ENCODE measurements at regions not wholly inside any gene's neighbourhood (a gene's known extent, or its start where the extent isn't known, plus 50 kb on each side); places are given as distances from the start of the nearest gene placed in this dataset.
"Not testable (repeated sequence)": the region's sequence is repeated elsewhere in the genome, so short reads cannot be mapped to it uniquely, and the experiment has no call there.

DNA sequence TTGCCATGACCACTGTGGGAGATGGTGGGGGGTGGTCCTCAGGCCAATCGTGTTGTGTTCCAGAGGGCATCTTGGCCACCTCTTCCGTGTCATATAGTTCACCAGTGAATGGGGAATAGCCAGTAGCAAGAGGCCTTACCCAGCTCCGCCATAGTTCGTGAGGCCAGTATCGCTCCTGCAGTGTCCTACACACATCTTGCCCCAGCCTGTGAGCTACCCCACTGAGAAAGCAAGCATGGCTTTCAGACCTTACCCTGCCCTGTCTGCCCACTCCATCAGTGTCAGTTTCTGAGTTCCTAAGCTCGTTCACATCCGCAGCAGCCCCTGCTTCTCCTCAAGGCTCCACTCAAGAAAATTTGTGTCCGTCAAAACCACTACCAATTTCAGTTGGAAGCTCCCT, 586.0 kb upstream of the PABPC5 start:
- H3K27ac ChIP-seq = not testable (repeated sequence)

DNA sequence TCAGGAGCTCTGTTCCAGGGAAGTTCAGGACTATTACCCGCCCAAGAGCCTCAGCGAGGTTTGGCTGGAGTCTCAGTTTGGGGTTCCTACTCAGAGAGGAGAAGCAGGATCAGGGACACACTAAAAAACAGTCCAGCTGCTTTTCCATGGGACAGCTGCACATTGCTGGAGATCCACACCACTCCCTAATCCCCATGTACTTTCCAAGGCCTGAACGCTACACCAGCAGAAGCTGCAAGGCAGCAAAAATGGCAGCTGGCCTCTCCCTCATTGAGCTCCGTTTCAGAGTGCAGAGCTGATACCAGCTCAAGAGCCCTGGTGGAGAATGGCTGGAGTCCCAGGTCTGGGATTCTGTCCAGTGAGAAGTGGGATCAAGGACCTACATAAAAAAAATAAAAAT, 551.2 kb upstream of the PABPC5 start:
- TF ChIP-seq ZFX (IDR thresholded peaks at IDR 0.05; ENCODE audit: borderline replicate concordance) = no peak
- TF ChIP-seq, protein P1, sequence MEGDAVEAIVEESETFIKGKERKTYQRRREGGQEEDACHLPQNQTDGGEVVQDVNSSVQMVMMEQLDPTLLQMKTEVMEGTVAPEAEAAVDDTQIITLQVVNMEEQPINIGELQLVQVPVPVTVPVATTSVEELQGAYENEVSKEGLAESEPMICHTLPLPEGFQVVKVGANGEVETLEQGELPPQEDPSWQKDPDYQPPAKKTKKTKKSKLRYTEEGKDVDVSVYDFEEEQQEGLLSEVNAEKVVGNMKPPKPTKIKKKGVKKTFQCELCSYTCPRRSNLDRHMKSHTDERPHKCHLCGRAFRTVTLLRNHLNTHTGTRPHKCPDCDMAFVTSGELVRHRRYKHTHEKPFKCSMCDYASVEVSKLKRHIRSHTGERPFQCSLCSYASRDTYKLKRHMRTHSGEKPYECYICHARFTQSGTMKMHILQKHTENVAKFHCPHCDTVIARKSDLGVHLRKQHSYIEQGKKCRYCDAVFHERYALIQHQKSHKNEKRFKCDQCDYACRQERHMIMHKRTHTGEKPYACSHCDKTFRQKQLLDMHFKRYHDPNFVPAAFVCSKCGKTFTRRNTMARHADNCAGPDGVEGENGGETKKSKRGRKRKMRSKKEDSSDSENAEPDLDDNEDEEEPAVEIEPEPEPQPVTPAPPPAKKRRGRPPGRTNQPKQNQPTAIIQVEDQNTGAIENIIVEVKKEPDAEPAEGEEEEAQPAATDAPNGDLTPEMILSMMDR (IDR thresholded peaks at IDR 0.05) = no peak
- H3K27ac ChIP-seq = no peak overlapping the region

DNA sequence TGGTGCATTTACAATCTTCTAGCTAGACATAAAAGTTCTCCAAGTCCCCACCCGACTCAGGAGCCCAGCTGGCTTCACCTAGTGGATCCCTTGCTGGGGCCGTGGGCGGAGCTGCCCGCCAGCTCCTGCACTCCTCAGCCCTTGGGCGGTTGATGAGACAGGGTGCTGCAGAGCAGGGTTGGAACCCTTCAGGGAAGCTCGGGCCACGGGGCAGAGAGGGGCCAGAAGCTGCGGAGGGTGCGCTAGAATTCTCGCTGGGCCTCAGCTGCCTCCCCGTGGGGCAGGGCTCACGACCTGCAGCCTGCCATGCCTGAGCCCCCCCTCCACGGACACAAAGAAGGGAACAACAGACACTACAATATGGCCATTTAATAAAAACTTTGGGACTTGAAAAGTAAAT, 519.8 kb upstream of the PABPC5 start:
- not testable (repeated sequence) for H3K27ac ChIP-seq

- H3K27ac ChIP-seq = not testable (repeated sequence)
Measured at GRCh38 chrX:90946870-90947269, 487.8 kb upstream of the PABPC5 start.

DNA sequence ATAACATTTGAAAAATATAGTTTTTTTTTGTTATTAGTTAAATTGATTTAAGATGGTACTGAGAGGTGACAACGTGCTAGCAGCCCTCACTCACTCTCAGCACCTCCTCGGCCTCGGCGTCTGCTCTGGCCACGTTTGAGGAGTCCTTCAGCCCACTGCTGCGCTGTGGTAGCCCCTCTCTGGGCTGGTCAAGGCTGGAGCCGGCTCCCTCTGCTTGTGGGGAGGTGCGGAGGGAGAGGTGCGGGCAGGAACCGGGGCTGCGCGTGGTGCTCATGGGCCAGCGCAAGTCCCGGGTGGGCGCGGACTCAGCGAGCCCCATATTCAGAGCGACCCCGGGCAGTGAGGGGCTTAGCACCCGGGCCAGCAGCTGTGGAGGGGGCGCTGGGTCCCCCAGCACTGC, 439.4 kb upstream of the PABPC5 start:
- not testable (repeated sequence) for H3K27ac ChIP-seq

DNA sequence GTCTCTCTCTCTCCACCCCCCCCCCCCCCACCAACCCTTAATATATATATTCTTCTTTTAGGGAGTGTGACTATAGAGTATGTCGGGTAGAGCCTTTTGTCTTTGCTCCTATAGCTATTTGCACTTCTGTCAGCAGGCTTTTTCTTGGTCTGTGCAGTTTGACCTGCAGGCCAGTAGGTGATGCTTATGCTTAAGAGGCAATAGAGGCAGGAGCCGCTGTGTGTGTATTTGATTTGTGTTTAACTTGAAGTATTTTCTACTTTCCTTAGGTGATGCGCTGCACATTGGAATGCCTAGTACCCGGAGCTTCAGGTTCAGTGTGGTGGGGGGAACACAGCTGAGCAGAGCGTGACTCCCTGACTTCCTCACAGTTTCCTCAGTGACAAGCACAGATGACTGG, 416.5 kb upstream of the PABPC5 start:
- not testable (repeated sequence) for H3K27ac ChIP-seq
- TF ChIP-seq, protein P1 (IDR thresholded peaks at IDR 0.05) = peak; percentile 14; the same call in 1 of the 2 replicates

GRCh38 chrX:91039777-91040176, 394.9 kb upstream of the PABPC5 start:
- no peak overlapping the region for H3K27ac ChIP-seq
- TF ChIP-seq, protein P1 (IDR thresholded peaks at IDR 0.05) = no peak
- TF ChIP-seq ZFX (IDR thresholded peaks at IDR 0.05; ENCODE audit: borderline replicate concordance) = no peak

DNA sequence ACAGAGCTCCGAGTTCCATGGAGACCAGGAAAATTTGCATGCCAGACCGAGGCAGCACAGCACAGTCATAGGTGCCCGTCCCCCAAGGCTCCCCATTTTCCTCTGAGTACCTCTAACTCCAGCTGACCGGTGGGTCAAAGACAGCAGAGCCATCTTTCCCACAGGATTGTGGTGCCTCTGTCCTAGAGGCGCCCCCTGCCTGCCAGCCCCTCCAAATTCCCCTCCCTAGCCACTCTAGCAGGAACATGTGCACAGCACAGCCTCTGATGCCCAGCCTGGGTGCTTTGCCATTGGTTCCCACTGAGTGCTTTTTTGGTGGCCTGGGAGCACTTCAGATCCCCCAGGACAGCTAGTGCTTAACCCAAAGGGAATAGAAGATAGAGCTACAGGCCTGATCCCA, 368.5 kb upstream of the PABPC5 start:
- TF ChIP-seq ZFX (IDR thresholded peaks at IDR 0.05; ENCODE audit: borderline replicate concordance) = no peak
- TF ChIP-seq, protein P1 (IDR thresholded peaks at IDR 0.05) = no peak
- no peak overlapping the region for H3K27ac ChIP-seq

DNA sequence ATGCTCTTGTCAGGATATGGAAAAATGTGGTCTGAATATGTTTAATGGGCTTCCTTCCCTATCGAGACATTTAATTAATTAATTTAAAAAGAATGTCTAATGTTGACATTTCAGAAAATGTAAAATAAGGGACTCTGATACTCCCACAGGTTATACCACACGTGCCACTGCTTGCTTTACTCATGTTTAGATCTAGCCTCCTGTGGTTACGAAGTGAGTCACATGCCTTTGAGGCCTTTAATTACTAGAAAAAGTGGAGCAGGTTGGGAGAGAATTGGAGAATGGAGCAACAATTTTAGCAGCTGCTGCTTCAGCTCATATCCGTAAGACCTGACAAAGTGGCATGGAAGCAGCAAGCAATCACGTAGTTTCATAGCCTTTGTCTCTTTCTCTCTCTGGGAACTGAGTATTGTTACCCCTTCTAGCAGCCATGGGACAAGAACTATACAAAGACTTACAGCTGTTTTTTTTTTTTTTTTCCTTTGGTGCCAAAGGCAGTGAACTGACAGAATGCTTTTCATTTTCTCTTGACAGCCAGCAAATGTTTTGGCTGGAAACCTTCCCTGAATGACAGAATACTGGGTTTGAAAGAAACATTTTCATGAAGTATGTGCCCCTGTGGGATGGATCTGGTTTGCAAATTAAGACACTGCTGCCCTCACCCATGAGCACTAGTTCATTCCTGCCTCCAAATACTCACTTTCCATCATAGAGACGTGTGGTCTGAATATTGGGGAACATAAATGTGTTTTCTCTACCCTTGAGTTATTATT, 355.1 kb upstream of the PABPC5 start:
- H3K27ac ChIP-seq = no peak overlapping the region
- TF ChIP-seq, protein P1 (IDR thresholded peaks at IDR 0.05) = no peak
- TF ChIP-seq ZFX (IDR thresholded peaks at IDR 0.05; ENCODE audit: borderline replicate concordance) = no peak

DNA sequence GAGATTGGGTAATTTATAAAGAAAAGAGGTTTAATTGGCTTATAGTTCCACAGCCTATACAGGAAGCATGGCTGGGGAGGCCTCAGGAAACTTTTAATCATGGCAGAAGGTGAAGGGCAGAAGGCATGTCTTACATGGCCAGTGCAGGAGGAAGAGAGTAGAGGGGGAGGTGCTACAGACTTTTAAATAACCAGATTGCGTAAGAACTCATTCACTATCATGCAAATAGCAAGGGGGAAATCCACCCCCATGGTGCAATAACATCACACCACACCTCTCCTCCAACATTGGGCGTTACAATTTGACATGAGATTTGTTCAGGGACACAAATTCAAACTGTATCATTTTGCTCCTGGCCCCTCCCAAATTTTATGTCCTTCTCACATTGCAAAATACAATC, 353.8 kb upstream of the PABPC5 start:
- no peak for TF ChIP-seq ZFX (IDR thresholded peaks at IDR 0.05; ENCODE audit: borderline replicate concordance)
- TF ChIP-seq, protein P1 (IDR thresholded peaks at IDR 0.05) = no peak
- H3K27ac ChIP-seq = no peak overlapping the region
